Cardiac muscle cell (in vitro differentiated cells and primary cell): ENCODE measurements at regions not wholly inside any gene's neighbourhood (a gene's known extent, or its start where the extent isn't known, plus 50 kb on each side); places are given as distances from the start of the nearest gene placed in this dataset.

Experiments used
- DNase-seq, 2 donors: peaks; one replicate each; pipeline versions ENCODE4 v3.0.0 to v3.0.0-alpha.2; 2010 to 2017; ENCODE audit warnings: low read depth in 1 of 2, low spot score in 1 of 2
- H3K27ac ChIP-seq: fragments of 200-600 bp; sonication (generic); 2 replicates; pipeline ENCODE4 v1.5.1; 2016
- H3K27me3 ChIP-seq: fragments of 200-600 bp; sonication (generic); 2 replicates; pipeline ENCODE4 v1.6.0; 2016; ENCODE audit warnings: control low read depth
- H3K36me3 ChIP-seq: fragments of 200-600 bp; sonication (generic); 2 replicates; pipeline ENCODE4 v1.5.1; 2016; ENCODE audit warnings: control low read depth
- H3K4me1 ChIP-seq: fragments of 200-600 bp; sonication (generic); 2 replicates; pipeline ENCODE4 v1.8.1; 2017; ENCODE audit warnings: low read depth, mild to moderate bottlenecking, mixed run types
- H3K4me3 ChIP-seq: fragments of 200-600 bp; sonication (generic); 2 replicates; pipeline ENCODE4 v1.5.1; 2016; ENCODE audit warnings: mild to moderate bottlenecking
- H3K9me3 ChIP-seq: fragments of 200-600 bp; sonication (generic); 2 replicates; pipeline ENCODE4 v1.5.1; 2017; ENCODE audit warnings: low read depth, mild to moderate bottlenecking, control low read depth
- TF ChIP-seq, protein P1 (sequence below): IDR thresholded peaks from 2 replicates; pipeline ENCODE4 v1.5.1; 2012; ENCODE audit warnings: low read depth, mild to moderate bottlenecking, low read length

DNA sequence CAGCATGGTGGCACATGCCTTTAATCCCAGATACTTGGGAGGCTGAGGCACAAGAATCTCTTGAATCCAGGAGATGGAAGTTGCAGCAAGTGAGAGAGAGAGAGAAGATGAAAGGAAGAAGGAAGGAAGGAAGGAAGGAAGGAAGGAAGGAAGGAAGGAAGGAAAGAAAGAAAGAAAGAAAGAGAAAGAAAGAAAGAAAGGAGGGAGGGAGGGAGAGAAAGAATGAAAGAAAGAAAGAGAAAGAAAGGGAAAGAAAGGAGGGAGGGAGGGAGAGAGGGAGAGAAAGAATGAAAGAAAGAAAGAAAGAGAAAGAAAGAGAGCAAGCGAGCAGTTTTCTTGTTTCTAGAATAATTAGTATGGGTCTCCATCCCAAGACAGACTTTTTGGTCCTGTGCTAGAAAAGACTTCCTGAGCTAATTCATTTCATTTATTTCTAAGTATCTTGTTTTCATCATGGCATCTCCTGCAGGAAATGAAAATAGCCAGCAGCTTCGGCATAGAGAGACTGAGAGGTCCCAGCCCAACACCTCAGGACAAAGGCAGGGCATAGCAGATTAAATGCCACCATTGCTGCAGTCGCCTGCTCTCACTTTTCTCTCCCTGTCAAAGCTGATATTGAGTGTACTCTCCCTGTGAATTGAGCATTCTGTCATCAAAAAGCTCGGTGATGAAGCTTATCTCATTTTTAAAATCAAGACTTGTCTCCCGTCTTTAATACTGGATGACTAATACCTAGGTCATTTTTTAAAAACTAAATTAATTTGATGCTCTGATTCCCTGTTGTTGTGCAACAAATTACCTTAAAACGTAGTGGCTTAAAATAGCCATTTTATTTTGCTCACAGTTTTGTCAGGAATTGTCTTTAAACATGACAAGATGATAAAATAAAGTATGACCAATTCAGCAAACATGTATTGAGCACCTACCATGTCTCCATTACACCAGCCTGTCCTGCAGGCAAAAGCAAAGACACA lies 91.8 kb upstream of the ADRA1B start:
- no peaks in the 10 kb centered on the region for H3K36me3 ChIP-seq
- no peaks in the 10 kb centered on the region for H3K4me1 ChIP-seq
- H3K27me3 ChIP-seq, result no peaks in the 10 kb centered on the region
- TF ChIP-seq, protein P1, sequence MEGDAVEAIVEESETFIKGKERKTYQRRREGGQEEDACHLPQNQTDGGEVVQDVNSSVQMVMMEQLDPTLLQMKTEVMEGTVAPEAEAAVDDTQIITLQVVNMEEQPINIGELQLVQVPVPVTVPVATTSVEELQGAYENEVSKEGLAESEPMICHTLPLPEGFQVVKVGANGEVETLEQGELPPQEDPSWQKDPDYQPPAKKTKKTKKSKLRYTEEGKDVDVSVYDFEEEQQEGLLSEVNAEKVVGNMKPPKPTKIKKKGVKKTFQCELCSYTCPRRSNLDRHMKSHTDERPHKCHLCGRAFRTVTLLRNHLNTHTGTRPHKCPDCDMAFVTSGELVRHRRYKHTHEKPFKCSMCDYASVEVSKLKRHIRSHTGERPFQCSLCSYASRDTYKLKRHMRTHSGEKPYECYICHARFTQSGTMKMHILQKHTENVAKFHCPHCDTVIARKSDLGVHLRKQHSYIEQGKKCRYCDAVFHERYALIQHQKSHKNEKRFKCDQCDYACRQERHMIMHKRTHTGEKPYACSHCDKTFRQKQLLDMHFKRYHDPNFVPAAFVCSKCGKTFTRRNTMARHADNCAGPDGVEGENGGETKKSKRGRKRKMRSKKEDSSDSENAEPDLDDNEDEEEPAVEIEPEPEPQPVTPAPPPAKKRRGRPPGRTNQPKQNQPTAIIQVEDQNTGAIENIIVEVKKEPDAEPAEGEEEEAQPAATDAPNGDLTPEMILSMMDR, result no peak
- no peak for DNase-seq
- H3K4me3 ChIP-seq, result no peak overlapping the region
- no peak overlapping the region for H3K27ac ChIP-seq
- H3K9me3 ChIP-seq, result no peaks in the 10 kb centered on the region

DNA sequence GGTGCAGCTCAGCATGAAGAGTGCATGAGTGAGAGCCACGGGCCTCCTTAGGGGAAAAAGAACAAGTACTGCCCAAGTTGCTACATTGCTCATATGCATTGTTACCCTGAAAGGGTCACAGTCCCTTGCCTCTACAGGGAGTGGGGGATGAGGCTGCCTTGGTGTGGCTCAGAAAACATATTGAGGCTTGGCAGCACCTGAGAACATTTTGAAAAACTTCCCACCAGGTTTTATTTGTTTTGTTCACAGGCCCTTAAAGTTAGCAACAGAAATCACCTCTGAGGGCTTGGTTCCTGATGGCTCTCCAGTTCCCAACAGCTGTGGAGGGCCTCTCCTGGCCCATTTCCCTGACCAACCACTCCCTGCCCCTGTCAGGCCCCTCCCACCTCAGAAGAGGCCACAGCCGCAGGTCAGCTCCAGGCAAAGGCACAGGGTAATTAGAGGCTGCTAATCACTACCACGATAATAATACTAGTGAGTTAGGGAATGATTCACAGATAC lies 90.7 kb upstream of the ADRA1B start:
- H3K27me3 ChIP-seq, result no peaks in the 10 kb centered on the region

DNA sequence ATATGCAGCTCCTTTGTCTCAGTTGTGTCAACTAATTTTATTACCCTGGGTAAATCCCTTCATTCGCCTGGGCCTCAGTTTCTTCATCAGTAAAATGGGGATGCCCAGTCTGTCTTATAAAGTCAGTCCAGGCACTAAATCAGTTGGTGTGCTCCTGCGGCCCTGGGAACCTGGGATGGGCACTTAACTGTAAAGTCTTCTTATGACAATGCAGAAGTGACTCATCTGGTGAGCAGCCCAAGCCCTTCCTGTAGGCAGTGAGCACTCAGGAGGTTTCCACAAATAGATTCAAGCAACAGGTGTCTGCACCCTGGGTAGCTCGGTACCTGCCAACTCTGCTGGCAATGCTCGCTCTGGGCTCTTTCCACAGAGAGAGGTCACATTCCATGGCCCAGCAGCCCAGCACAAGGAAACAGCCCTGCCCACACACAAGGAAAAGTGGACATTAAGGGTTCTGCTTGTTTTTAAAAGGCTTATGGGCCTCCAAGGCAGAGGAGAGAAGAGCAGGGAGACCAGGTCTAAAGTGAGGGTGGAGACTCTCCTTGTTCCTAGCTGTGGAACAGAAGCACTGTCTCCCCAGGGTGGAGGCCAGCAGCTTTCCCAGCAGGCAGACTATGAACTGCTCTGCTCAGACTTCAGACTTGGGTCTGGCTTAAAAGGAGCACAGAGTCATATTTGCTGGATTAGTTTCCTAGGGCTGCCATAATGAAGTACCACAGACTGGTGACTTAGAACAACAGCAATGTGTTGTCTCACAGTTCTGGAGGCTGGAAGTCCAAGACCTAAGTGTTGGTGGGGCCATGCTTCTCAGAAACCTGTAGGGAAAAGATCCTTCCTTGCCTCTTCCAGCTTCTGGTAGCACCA lies 89.7 kb upstream of the ADRA1B start:
- TF ChIP-seq, protein P1, result no peak
- H3K27me3 ChIP-seq, result no peaks in the 10 kb centered on the region
- H3K36me3 ChIP-seq, result no peaks in the 10 kb centered on the region
- no peak overlapping the region for H3K27ac ChIP-seq
- no peaks in the 10 kb centered on the region for H3K9me3 ChIP-seq
- peak in 1 of 2 donors; percentile 47 for DNase-seq
- H3K4me3 ChIP-seq, result no peak overlapping the region
- no peaks in the 10 kb centered on the region for H3K4me1 ChIP-seq

More for the DNA sequence above, 90.7 kb upstream of the ADRA1B start:
- Histone ChIP-seq H3K27ac (no peak overlapping the region), H3K36me3 (no peaks in the 10 kb centered on the region), H3K4me1 (no peaks in the 10 kb centered on the region), H3K9me3 (no peaks in the 10 kb centered on the region), H3K4me3 (no peak overlapping the region)
- TF ChIP-seq, protein P1, result no peak
- DNase-seq, result peak in 1 of 2 donors; percentile 27

DNA sequence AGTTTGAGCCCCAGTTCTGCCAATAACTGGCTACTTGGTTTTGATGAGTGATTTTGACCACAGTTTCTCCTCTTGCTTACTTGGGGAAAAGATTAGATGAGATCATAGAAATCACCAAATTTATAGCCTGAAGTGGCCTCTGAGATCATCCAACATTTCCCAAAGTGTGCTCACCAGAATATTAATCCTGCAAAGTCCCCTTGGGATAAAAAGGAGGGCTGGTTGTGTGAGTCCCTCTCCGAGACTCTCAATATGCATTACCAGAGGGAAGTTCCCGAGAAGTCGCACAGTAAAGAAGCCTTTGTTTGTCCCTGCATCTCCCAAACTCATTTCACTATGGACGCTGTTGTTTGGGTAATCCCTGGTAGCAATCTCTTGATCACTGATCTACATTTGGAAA lies 88.4 kb upstream of the ADRA1B start:
- H3K27ac ChIP-seq, result no peak overlapping the region

DNA sequence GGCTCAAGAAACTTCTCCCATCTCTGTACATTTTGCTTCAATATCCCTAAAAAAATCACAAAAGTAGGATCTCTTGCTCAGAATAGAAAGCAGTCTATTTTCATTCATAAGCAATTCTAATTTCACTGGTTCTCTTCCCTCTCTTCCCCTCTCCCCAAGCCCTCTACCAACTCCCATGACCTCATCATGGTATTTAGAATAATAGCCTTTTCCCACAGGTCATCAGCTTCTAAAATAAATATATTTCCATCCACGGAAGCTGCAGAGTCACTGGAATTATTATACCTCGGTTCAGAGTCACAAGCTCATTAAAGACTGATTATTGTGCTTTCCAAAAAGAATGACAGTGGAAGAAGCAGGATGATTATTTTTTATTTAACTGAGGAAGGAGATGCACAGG lies 84.2 kb upstream of the ADRA1B start:
- H3K27me3 ChIP-seq, result no peaks in the 10 kb centered on the region
- TF ChIP-seq, protein P1, result no peak
- no peak for DNase-seq
- no peak overlapping the region for H3K4me3 ChIP-seq
- H3K27ac ChIP-seq, result no peak overlapping the region
- H3K9me3 ChIP-seq, result no peaks in the 10 kb centered on the region
- H3K4me1 ChIP-seq, result no peaks in the 10 kb centered on the region
- H3K36me3 ChIP-seq, result no peaks in the 10 kb centered on the region

More for the DNA sequence above, 88.4 kb upstream of the ADRA1B start:
- no peak for DNase-seq
- H3K4me3 ChIP-seq, result no peak overlapping the region
- no peaks in the 10 kb centered on the region for H3K36me3 ChIP-seq
- TF ChIP-seq, protein P1, result no peak
- H3K9me3 ChIP-seq, result no peaks in the 10 kb centered on the region
- no peaks in the 10 kb centered on the region for H3K4me1 ChIP-seq
- no peaks in the 10 kb centered on the region for H3K27me3 ChIP-seq
